ENCODE measurements at regions not wholly inside any gene's neighbourhood (a gene's known extent, or its start where the extent isn't known, plus 50 kb on each side); places are given as distances from the start of the nearest gene placed in this dataset.

DNA sequence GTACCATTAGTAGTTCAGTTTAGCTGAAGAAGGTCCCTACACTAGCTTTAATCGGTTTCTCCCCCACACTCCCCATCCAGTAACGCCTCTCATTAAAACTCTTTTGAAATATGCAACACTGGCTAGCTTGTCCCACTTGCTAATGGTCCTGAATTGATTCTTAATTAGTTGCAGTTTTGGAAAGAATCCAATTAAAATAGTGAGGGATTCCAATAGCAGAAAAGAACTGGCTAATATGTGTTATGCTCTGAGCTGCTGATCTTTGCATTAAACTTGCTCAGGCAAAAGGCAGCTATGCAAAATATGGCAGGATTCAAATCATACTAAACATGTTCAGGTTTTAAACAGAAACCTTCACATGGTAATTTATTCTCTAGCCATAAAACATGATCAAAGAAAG lies 252.5 kb upstream of the HNRNPA3 start:
- ATAC-seq (no peak), DNase-seq (no peak), FAIRE-seq (no peak)
- no peak overlapping the region for H3K27ac ChIP-seq
- H3K4me1 ChIP-seq = no peaks in the 10 kb centered on the region
- TF ChIP-seq, protein P1, sequence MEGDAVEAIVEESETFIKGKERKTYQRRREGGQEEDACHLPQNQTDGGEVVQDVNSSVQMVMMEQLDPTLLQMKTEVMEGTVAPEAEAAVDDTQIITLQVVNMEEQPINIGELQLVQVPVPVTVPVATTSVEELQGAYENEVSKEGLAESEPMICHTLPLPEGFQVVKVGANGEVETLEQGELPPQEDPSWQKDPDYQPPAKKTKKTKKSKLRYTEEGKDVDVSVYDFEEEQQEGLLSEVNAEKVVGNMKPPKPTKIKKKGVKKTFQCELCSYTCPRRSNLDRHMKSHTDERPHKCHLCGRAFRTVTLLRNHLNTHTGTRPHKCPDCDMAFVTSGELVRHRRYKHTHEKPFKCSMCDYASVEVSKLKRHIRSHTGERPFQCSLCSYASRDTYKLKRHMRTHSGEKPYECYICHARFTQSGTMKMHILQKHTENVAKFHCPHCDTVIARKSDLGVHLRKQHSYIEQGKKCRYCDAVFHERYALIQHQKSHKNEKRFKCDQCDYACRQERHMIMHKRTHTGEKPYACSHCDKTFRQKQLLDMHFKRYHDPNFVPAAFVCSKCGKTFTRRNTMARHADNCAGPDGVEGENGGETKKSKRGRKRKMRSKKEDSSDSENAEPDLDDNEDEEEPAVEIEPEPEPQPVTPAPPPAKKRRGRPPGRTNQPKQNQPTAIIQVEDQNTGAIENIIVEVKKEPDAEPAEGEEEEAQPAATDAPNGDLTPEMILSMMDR (IDR thresholded peaks at IDR 0.05) = no peak
- intact Hi-C loops (cut with DNase I) = no loop called here
- H3K36me3 ChIP-seq = no peaks in the 10 kb centered on the region
- H3K4me3 ChIP-seq = no peak overlapping the region
- no peaks in the 10 kb centered on the region for H3K27me3 ChIP-seq
- 65 to 77% methylated on average over 2 of the region's 2 CpGs for WGBS, 2 donors
- H3K9me3 ChIP-seq = no peaks in the 10 kb centered on the region

DNA sequence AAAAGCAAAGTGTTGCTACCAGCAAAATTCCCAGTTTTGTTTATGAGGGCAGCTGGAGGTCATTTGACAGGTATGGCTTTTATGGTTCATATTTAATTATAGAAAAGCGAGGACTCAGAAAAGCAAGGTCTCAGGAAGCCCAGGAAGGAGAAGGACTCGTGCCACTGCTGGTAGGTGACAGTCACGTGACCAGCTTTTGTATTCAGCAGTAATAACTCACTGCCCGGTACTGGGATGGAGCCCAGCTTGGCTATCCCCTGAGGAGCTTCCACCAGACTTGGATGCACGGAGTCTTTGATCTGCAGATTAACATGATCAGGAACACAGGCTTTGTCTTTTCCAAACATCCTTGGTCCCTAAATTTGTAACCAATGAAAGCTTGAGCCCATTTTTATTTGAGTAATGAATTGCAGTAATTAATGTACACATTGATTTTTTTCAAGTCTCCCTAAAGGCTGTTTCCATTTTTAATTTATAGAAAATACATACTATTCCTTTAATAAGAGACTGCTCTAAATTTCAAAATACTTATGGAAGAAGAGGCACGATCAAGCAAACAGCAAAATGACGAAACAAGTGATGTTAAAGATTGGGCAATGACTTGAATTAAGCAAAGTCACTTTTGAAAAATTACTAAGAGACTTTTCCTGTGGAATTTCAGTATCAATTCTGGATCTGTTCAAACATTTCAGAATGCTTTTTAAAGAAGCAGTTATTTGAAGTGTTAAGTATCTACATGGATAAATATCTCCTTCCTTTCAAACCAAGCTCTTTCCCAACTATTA lies 251.7 kb upstream of the HNRNPA3 start:
- DNase-seq = no peak
- WGBS, 2 donors = 40 to 45% methylated on average over 7 of the region's 7 CpGs
- intact Hi-C loops (cut with DNase I) = no loop called here
- Histone ChIP-seq H3K4me1 (no peaks in the 10 kb centered on the region), H3K4me3 (no peak overlapping the region), H3K9me3 (no peaks in the 10 kb centered on the region), H3K27me3 (no peaks in the 10 kb centered on the region), H3K27ac (no peak overlapping the region), H3K36me3 (no peaks in the 10 kb centered on the region)
- FAIRE-seq = no peak
- TF ChIP-seq, protein P1 (IDR thresholded peaks at IDR 0.05) = no peak
- ATAC-seq = no peak

DNA sequence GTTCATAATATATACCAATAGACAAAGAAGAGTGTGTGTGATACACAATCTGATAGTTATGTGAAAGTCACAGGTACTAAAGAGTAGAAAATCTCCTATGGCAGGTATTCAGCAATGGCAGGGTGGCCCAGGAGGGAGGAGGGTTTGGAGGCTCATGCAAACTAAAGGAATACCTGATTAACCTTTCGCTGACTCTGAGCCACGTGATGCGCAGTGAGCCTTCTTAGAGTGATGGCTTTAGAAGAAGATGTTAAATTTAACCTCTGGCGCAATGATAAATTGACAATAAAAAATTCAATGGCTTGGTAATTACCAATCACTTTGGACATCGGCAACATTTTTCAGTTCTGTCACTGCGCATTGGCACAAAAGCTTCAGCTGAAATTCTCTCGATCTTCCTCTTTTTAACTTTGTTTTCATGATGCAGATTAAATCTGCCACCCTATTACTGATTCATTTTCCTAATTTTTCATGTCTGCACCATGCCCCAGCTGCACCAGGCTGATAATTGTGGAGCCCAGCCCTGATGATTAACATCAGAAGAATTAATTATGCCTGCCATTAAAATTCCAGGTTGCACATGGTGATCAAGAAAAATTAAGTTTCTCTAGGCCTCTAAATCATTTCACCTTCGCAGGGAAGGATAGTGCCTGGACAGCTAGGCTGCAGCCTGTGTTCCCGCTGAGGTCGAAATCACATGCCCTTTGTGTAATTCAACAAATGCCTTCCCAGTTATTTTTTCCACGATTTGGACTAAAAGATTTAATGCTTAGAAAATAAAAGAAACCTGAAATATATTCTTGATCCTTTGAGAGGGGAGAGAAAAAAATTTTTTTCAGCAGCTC lies 250.6 kb upstream of the HNRNPA3 start:
- TF ChIP-seq, protein P1 (IDR thresholded peaks at IDR 0.05) = no peak
- Histone ChIP-seq H3K4me3 (no peak overlapping the region), H3K27ac (no peak overlapping the region), H3K4me1 (no peaks in the 10 kb centered on the region), H3K9me3 (no peaks in the 10 kb centered on the region), H3K27me3 (no peaks in the 10 kb centered on the region), H3K36me3 (no peaks in the 10 kb centered on the region)
- 73 to 74% methylated on average over 11 of the region's 11 CpGs for WGBS, 2 donors
- ATAC-seq (no peak), DNase-seq (no peak), FAIRE-seq (no peak)
- intact Hi-C loops (cut with DNase I) = no loop called here

DNA sequence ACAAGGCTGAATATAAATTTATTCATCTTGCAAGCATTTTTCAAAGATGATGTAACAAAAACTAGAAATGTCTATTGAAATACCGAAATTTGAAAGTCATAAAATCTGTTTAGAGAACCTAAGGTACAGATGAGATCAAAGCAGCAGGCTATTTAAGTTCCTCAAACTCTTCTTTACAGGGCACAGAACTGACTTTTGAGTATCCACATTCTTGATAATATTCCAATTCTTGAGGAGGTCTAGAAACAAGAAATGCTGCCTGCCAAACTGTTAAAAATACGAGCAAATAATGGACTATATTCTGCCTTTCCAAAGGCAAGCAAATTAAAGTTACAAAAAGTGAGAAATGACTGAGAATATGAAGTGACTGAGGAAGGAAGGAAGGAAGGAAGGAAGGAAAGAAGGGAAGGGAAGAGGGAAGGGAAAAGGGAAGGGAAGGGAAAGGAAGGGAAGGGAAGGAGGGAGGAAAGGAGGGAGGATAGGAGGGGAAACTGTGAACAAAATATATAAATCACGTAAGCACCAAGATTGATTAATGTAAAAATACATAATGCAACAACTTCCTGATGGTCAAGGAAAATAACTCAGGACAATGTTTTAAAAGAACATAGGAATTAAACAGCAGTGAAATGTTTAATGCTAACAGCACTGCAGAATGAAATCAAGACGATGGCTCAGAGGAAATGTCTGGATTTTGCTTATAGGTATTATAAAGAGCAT lies 248.9 kb upstream of the HNRNPA3 start:
- intact Hi-C loops (cut with DNase I) = no loop called here
- Histone ChIP-seq H3K36me3 (no peaks in the 10 kb centered on the region), H3K9me3 (no peaks in the 10 kb centered on the region), H3K4me1 (no peaks in the 10 kb centered on the region), H3K4me3 (no peak overlapping the region), H3K27ac (no peak overlapping the region), H3K27me3 (no peaks in the 10 kb centered on the region)
- FAIRE-seq (no peak), DNase-seq (no peak), ATAC-seq (no peak)
- WGBS, 2 donors = 43 to 55% methylated on average over 4 of the region's 4 CpGs
- TF ChIP-seq, protein P1 (IDR thresholded peaks at IDR 0.05) = no peak

All from pancreas (tissue), 10 donors.